Right cardiac atrium (tissue), 5 donors: ENCODE measurements at regions not wholly inside any gene's neighbourhood (a gene's known extent, or its start where the extent isn't known, plus 50 kb on each side); places are given as distances from the start of the nearest gene placed in this dataset.
A peak's percentile ranks its signal among the peaks of the same experiment; 100 is the strongest.

Experiments used
- ATAC-seq, 2 donors: fragments of 200-7000 bp; cut with Tn5 transposase; one replicate each; pipeline versions ENCODE4 v1.8.0 to v1.9.1; 2020; ENCODE audit warnings: moderate library complexity in 2 of 2, mild to moderate bottlenecking in 1 of 2
- DNase-seq, 3 donors: peaks; one replicate each; pipeline ENCODE4 v3.0.0-alpha.2; 2020
- H3K27ac ChIP-seq: one replicate; pipeline ENCODE4 v1.5.1; 2013; ENCODE audit warnings: mild to moderate bottlenecking, low read length, control low read depth, moderate library complexity
- H3K27me3 ChIP-seq: one replicate; pipeline ENCODE4 v1.6.1; 2013; ENCODE audit not compliant: control insufficient read depth, insufficient read depth
- H3K4me1 ChIP-seq: one replicate; pipeline ENCODE4 v1.6.1; 2013; ENCODE audit warnings: low read length; ENCODE audit not compliant: control insufficient read depth, insufficient read depth
- H3K4me3 ChIP-seq: one replicate; pipeline ENCODE4 v1.5.1; 2013; ENCODE audit warnings: low read length, control low read depth
- H3K9me3 ChIP-seq: one replicate; pipeline ENCODE4 v1.6.1; 2013; ENCODE audit warnings: low read length; ENCODE audit not compliant: control insufficient read depth
- WGBS: extraction: QIAGEN DNeasy Blood & Tissue Kit; methylation state at CpG from one replicate; pipeline ENCODE4 v1.1.7; 2013; 5-methylcytosine and 5-hydroxymethylcytosine counted together
- intact Hi-C, 4 donors: fragments of 100-400 bp; cut with DNase I; formaldehyde crosslinking; loops; one replicate each; pipeline versions ENCODE4 v1.11.0 to v1.14.0; 2022 to 2023
- donor health status: healthy with polysubstance abuse.
- donor health status: DM: no; HTN: yes; CAD: no.
- donor health status: DM: no; HTN: no; CAD: no.
- donor health status: DM: no; HTN: yes; CAD: no; lungs with severe emphysema.
- donor health status: DM: yes; HTN: yes; CAD: no.

GRCh38 chr2:74735009-74735408 lies 81.0 kb downstream of the SEMA4F start:
- peaks cover 2% of the 10 kb centered on the region for H3K9me3 ChIP-seq
- no peaks in the 10 kb centered on the region for H3K4me1 ChIP-seq
- no peak overlapping the region for H3K4me3 ChIP-seq
- DNase-seq (no peak), ATAC-seq (no peak)
- H3K27ac ChIP-seq: no peak overlapping the region
- H3K27me3 ChIP-seq: no peaks in the 10 kb centered on the region
- 70% methylated on average over 2 of the region's 2 CpGs for WGBS
- intact Hi-C loops: no loop called here

- no peak overlapping the region for H3K27ac ChIP-seq
- intact Hi-C loops: no loop called here
- H3K4me3 ChIP-seq: no peak overlapping the region
- H3K9me3 ChIP-seq: peaks cover 2% of the 10 kb centered on the region
- ATAC-seq: no peak
- no peaks in the 10 kb centered on the region for H3K4me1 ChIP-seq
- no peak for DNase-seq
- 25% methylated on average over 3 of the region's 3 CpGs for WGBS
- H3K27me3 ChIP-seq: no peaks in the 10 kb centered on the region
Measured at GRCh38 chr2:74735564-74735963, 81.5 kb downstream of the SEMA4F start.

- Histone ChIP-seq H3K27me3 (no peaks in the 10 kb centered on the region), H3K9me3 (peaks cover 2% of the 10 kb centered on the region), H3K4me1 (no peaks in the 10 kb centered on the region), H3K4me3 (no peak overlapping the region), H3K27ac (no peak overlapping the region)
- intact Hi-C loops: no loop called here
- no peak for ATAC-seq
- DNase-seq: no peak
- WGBS: 80% methylated on average over 2 of the region's 2 CpGs
Measured at GRCh38 chr2:74736589-74736988, 82.5 kb downstream of the SEMA4F start.

GRCh38 chr2:74738586-74738985 lies 84.5 kb downstream of the SEMA4F start:
- H3K4me1 ChIP-seq: no peaks in the 10 kb centered on the region
- ATAC-seq (no peak), DNase-seq (no peak)
- intact Hi-C loops: no loop called here
- H3K27ac ChIP-seq: no peak overlapping the region
- 57% methylated on average over 6 of the region's 6 CpGs for WGBS
- no peak overlapping the region for H3K4me3 ChIP-seq
- peaks cover 2% of the 10 kb centered on the region for H3K9me3 ChIP-seq
- H3K27me3 ChIP-seq: no peaks in the 10 kb centered on the region

GRCh38 chr2:74739129-74739528 lies 85.1 kb downstream of the SEMA4F start:
- intact Hi-C loops: no loop called here
- H3K4me3 ChIP-seq: no peak overlapping the region
- no peaks in the 10 kb centered on the region for H3K27me3 ChIP-seq
- no peak overlapping the region for H3K27ac ChIP-seq
- no peak for ATAC-seq
- no peaks in the 10 kb centered on the region for H3K4me1 ChIP-seq
- H3K9me3 ChIP-seq: peaks cover 2% of the 10 kb centered on the region
- no peak for DNase-seq

GRCh38 chr2:74739733-74740241 lies 85.7 kb downstream of the SEMA4F start:
- intact Hi-C loops: no loop called here
- 54% methylated on average over 4 of the region's 4 CpGs for WGBS
- peaks cover 2% of the 10 kb centered on the region for H3K9me3 ChIP-seq
- no peak for ATAC-seq
- H3K27me3 ChIP-seq: no peaks in the 10 kb centered on the region
- no peaks in the 10 kb centered on the region for H3K4me1 ChIP-seq
- H3K4me3 ChIP-seq: no peak overlapping the region
- H3K27ac ChIP-seq: no peak overlapping the region
- no peak for DNase-seq

GRCh38 chr2:74740395-74740740 lies 86.3 kb downstream of the SEMA4F start:
- DNase-seq (no peak), ATAC-seq (no peak)
- no peaks in the 10 kb centered on the region for H3K4me1 ChIP-seq
- H3K9me3 ChIP-seq: peaks cover 2% of the 10 kb centered on the region
- intact Hi-C loops: no loop called here
- 45% methylated on average over 3 of the region's 3 CpGs for WGBS
- H3K4me3 ChIP-seq: no peak overlapping the region
- H3K27me3 ChIP-seq: no peaks in the 10 kb centered on the region
- H3K27ac ChIP-seq: no peak overlapping the region

- H3K27ac ChIP-seq: no peak overlapping the region
- no peaks in the 10 kb centered on the region for H3K4me1 ChIP-seq
- peaks cover 2% of the 10 kb centered on the region for H3K9me3 ChIP-seq
- no peaks in the 10 kb centered on the region for H3K27me3 ChIP-seq
- DNase-seq (peak in 2 of 3 donors; percentile 51 to 54), ATAC-seq (peak; percentile 77 to 86)
- no peak overlapping the region for H3K4me3 ChIP-seq
- intact Hi-C loops: no loop called here
- WGBS: 32% methylated on average over 13 of the region's 13 CpGs
Measured at GRCh38 chr2:74740741-74741431, 86.8 kb downstream of the SEMA4F start.

- H3K27ac ChIP-seq: no peak overlapping the region
- H3K9me3 ChIP-seq: no peaks in the 10 kb centered on the region
- no peak for DNase-seq
- ATAC-seq: no peak
- intact Hi-C loops: no loop called here
- no peaks in the 10 kb centered on the region for H3K27me3 ChIP-seq
- 41% methylated on average over 2 of the region's 2 CpGs for WGBS
- H3K4me3 ChIP-seq: no peak overlapping the region
- H3K4me1 ChIP-seq: no peaks in the 10 kb centered on the region
Measured at GRCh38 chr2:74741629-74742028, 87.6 kb downstream of the SEMA4F start.

- 69% methylated on average over 1 of the region's 1 CpG for WGBS
- no peak for ATAC-seq
Measured at GRCh38 chr2:74742471-74742870, 88.4 kb downstream of the SEMA4F start.

GRCh38 chr2:74743039-74743438 lies 89.0 kb downstream of the SEMA4F start:
- Histone ChIP-seq H3K27ac (no peak overlapping the region), H3K9me3 (no peaks in the 10 kb centered on the region), H3K27me3 (no peaks in the 10 kb centered on the region), H3K4me1 (no peaks in the 10 kb centered on the region), H3K4me3 (no peak overlapping the region)
- DNase-seq (no peak), ATAC-seq (no peak)
- intact Hi-C loops: no loop called here
- WGBS: 76% methylated on average over 5 of the region's 5 CpGs

More at GRCh38 chr2:74742471-74742870, 88.4 kb downstream of the SEMA4F start:
- H3K9me3 ChIP-seq: no peaks in the 10 kb centered on the region
- no peak for DNase-seq
- no peak overlapping the region for H3K27ac ChIP-seq
- no peaks in the 10 kb centered on the region for H3K27me3 ChIP-seq
- no peak overlapping the region for H3K4me3 ChIP-seq
- intact Hi-C loops: no loop called here
- H3K4me1 ChIP-seq: no peaks in the 10 kb centered on the region

GRCh38 chr2:74743778-74744177 lies 89.7 kb downstream of the SEMA4F start:
- H3K4me1 ChIP-seq: no peaks in the 10 kb centered on the region
- H3K4me3 ChIP-seq: no peak overlapping the region
- 73% methylated on average over 7 of the region's 7 CpGs for WGBS
- no peak for ATAC-seq
- DNase-seq: no peak
- H3K27ac ChIP-seq: no peak overlapping the region
- intact Hi-C loops: no loop called here
- H3K9me3 ChIP-seq: no peaks in the 10 kb centered on the region
- H3K27me3 ChIP-seq: no peaks in the 10 kb centered on the region
